Right lobe of liver (tissue), 6 donors: ENCODE measurements at regions not wholly inside any gene's neighbourhood (a gene's known extent, or its start where the extent isn't known, plus 50 kb on each side); places are given as distances from the start of the nearest gene placed in this dataset.

Experiments used
- ATAC-seq, 4 donors: fragments of 200-7000 bp; cut with Tn5 transposase; one replicate each; pipeline ENCODE4 v1.9.1; 2020; ENCODE audit warnings: mild to moderate bottlenecking in 4 of 4, moderate library complexity in 4 of 4
- DNase-seq, 3 donors: peaks; one replicate each; pipeline ENCODE4 v3.0.0-alpha.2; 2020
- H3K27ac ChIP-seq, 3 donors: fragments of 200-600 bp; one replicate each; pipeline ENCODE4 v1.8.0; 2022
- H3K27me3 ChIP-seq, 2 donors: fragments of 200-600 bp; one replicate each; pipeline ENCODE4 v1.8.0; 2022
- H3K36me3 ChIP-seq, 4 donors: fragments of 200-600 bp; sonication (generic) in 1 of 4; one replicate each; pipeline versions ENCODE4 v1.5.1 to v1.8.0; 2017 to 2022; ENCODE audit warnings: control low read depth in 1 of 4
- H3K4me1 ChIP-seq, 4 donors: fragments of 200-600 bp; sonication (generic) in 1 of 4; one replicate each; pipeline versions ENCODE4 v1.5.1 to v1.8.0; 2017 to 2022; ENCODE audit warnings: control low read depth in 1 of 4
- H3K4me3 ChIP-seq, 3 donors: fragments of 200-600 bp; one replicate each; pipeline ENCODE4 v1.8.0; 2022
- H3K9me3 ChIP-seq, 4 donors: fragments of 200-600 bp; sonication (generic) in 1 of 4; one replicate each; pipeline versions ENCODE4 v1.5.1 to v1.8.0; 2017 to 2022; ENCODE audit warnings: control low read depth in 1 of 4
- CTCF ChIP-seq, 4 donors: fragments of 200-600 bp in 3 of 4; fragments of 450-650 bp in 1 of 4; IDR thresholded peaks; one replicate each; pipeline versions ENCODE4 v1.5.1 to v1.8.0; 2016 to 2022; ENCODE audit warnings: antibody characterized with exemption in 4 of 4, mild to moderate bottlenecking in 2 of 4
- POLR2A ChIP-seq: fragments of 450-650 bp; IDR thresholded peaks from one replicate; pipeline ENCODE4 v1.6.1; 2017; ENCODE audit warnings: antibody characterized with exemption, mild to moderate bottlenecking
- WGBS: methylation state at CpG from one replicate; pipeline ENCODE4 v1.1.6; 2018; ENCODE audit warnings: low coverage, low lambda C conversion rate; ENCODE audit not compliant: insufficient coverage; ENCODE audit errors: missing lambda C conversion rate; 5-methylcytosine and 5-hydroxymethylcytosine counted together
- intact Hi-C, 2 donors: fragments of 100-400 bp; cut with DNase I; formaldehyde crosslinking; loops; one replicate each; pipeline versions ENCODE4 v1.11.2 to v1.14.1; 2022
- small RNA-seq, 2 experiments: library from RNA; depleted of rRNA; stranded (forward); fragments of <200 nt; gene quantifications; one replicate each; pipeline ENCODE3, GENCODE V24; 2016
- donor health status: DM: no; HTN: yes; CAD: no.
- donor health status: DM: no; HTN: no; CAD: no.
- donor health status: DM: no; HTN: no; CAD: no.
- donor health status: DM: no; HTN: yes; CAD: no.
- donor health status: DM: no; HTN: yes; CAD: no.

DNA sequence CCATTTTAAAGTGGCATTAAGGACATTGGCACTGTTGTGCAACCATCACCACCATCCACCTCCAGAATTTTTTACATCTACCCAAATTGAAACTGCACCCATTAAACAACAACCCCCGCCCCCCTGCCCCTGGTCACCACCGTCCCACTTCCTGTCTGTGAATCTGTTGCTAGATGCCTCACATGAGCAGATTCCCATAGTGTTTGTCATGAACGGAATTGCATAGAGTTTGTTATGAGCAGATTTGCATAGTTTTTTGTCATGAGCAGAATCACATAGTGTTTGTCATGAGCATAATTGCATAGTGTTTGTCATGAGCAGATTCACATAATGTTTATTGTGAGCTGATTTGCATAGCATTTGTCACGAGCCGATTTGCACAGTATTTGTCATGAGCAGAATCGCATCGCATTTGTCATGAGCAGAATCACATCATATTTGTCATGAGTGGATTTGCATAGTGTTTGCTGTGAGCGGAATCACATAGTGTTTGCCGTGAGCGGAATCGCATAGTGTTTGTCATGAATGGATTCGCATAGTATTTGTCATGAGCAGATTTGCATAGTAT, 54.0 kb upstream of the GTF3A start:
- Histone ChIP-seq H3K27me3 (no peaks in the 10 kb centered on the region), H3K4me3 (no peak overlapping the region), H3K36me3 (no peaks in the 10 kb centered on the region), H3K9me3 (no peaks in the 10 kb centered on the region), H3K4me1 (peaks cover 0 to 27% (median 12%) of the 10 kb centered on the region in 4 donors), H3K27ac (no peak overlapping the region)
- no peak for DNase-seq
- no peak for TF ChIP-seq CTCF (IDR thresholded peaks at IDR 0.05)
- intact Hi-C loops, result no loop called here
- 90% methylated on average over 12 of the region's 12 CpGs for WGBS
- ATAC-seq, result no peak

GRCh38 chr13:27371932-27372331, 52.5 kb upstream of the GTF3A start:
- Histone ChIP-seq H3K4me1 (peaks cover 0 to 26% (median 12%) of the 10 kb centered on the region in 4 donors), H3K27ac (no peak overlapping the region), H3K4me3 (no peak overlapping the region), H3K9me3 (no peaks in the 10 kb centered on the region), H3K36me3 (no peaks in the 10 kb centered on the region), H3K27me3 (no peaks in the 10 kb centered on the region)
- intact Hi-C loops, result no loop called here
- DNase-seq (no peak), ATAC-seq (no peak)
- TF ChIP-seq POLR2A (no peak), CTCF (IDR thresholded peaks at IDR 0.05) (no peak)
- WGBS, result 67% methylated on average over 2 of the region's 5 CpGs

GRCh38 chr13:27372896-27373295, 51.5 kb upstream of the GTF3A start:
- Histone ChIP-seq H3K9me3 (no peaks in the 10 kb centered on the region), H3K27ac (no peak overlapping the region), H3K36me3 (no peaks in the 10 kb centered on the region), H3K4me3 (no peak overlapping the region), H3K27me3 (no peaks in the 10 kb centered on the region), H3K4me1 (peaks cover 0 to 24% (median 10%) of the 10 kb centered on the region in 4 donors)
- DNase-seq (peak in 1 of 3 donors; percentile 46), ATAC-seq (peak in 1 of 4 donors; percentile 36)
- intact Hi-C loops, result no loop called here
- no peak for TF ChIP-seq POLR2A
- TF ChIP-seq CTCF (IDR thresholded peaks at IDR 0.05), result no peak
- 30% methylated on average over 9 of the region's 11 CpGs for WGBS

DNA sequence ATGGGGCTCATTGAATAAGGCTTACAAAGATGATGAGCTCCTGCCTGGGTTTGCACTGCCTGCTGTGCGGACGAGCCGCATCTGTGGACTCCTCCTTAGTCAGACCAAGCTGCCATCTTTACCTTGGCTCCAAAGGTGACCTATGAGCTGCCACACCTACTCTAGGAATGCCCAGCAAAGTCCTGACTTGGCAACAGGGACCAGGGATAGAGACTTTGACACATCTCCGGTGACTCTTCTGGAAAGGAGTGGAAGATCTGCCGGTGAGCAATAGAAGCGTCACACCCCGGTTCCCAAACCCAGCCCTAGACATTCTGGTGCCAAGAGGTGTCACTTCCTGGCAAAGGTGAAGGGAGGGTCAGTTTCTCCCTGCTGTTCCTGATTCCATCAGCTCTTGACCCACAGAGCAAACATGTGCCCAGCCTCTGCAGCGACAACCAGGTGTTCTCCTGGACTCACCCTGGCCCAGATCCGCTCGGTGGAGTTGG, 50.2 kb upstream of the GTF3A start:
- peaks cover 0 to 19% (median 5%) of the 10 kb centered on the region in 4 donors for H3K4me1 ChIP-seq
- no peaks in the 10 kb centered on the region for H3K9me3 ChIP-seq
- no peak overlapping the region for H3K4me3 ChIP-seq
- DNase-seq, result no peak
- intact Hi-C loops, result no loop called here
- no peaks in the 10 kb centered on the region for H3K27me3 ChIP-seq
- peak overlapping the region in 1 of 3 donors; percentile 31 for H3K27ac ChIP-seq
- ATAC-seq, result peak; percentile 10 to 51 (median 38)
- no peaks in the 10 kb centered on the region for H3K36me3 ChIP-seq
- no peak for TF ChIP-seq POLR2A
- TF ChIP-seq CTCF (IDR thresholded peaks at IDR 0.05), result no peak
- WGBS, result 21% methylated on average over 4 of the region's 10 CpGs

Small RNA genes in the stretch of these regions (small RNA-seq; reads per million reads assigned to genes)
- 0 reads per million in 2 experiments for gene RNU6-70P
